ENCODE measurements at regions not wholly inside any gene's neighbourhood (a gene's known extent, or its start where the extent isn't known, plus 50 kb on each side); places are given as distances from the start of the nearest gene placed in this dataset.

- peaks cover 4% of the 10 kb centered on the region for H3K27me3 Mint-ChIP-seq
- Histone ChIP-seq H3K27ac (ENCODE audit: low read length in 2 of 2) (no peak overlapping the region), H3K4me3 (ENCODE audit: control extremely low read depth in 1 of 5, extremely low read depth in 1 of 5, insufficient read depth in 1 of 5, low read depth in 2 of 5, low read length in 4 of 5) (no peak overlapping the region), H3K9ac (ENCODE audit: low read length) (no peak overlapping the region), H3K4me2 (replicated peaks; ENCODE audit: low read depth, low read length, poor library complexity, severe bottlenecking) (no peak overlapping the region), H3K27me3 (replicated peaks in 1 of 4; ENCODE audit: control extremely low read depth in 1 of 4, control insufficient read depth in 3 of 4, insufficient read depth in 4 of 4, low read length in 3 of 4) (no peaks in the 10 kb centered on the region), H3K36me3 (replicated peaks in 1 of 2; ENCODE audit: control extremely low read depth in 1 of 2, control insufficient read depth in 1 of 2, extremely low read depth in 1 of 2, insufficient read depth in 2 of 2, low read length in 1 of 2) (no peaks in the 10 kb centered on the region), H2AFZ (ENCODE audit: insufficient read depth, low read depth, low read length, poor library complexity, severe bottlenecking) (no peak overlapping the region), H4K20me1 (ENCODE audit: control insufficient read depth, insufficient read depth, low read length, poor library complexity, severe bottlenecking) (no peaks in the 10 kb centered on the region), H3K9me3 (ENCODE audit: control extremely low read depth in 1 of 3, control insufficient read depth in 2 of 3, insufficient read depth in 1 of 3, low read length in 2 of 3) (no peaks in the 10 kb centered on the region), H3K4me1 (ENCODE audit: control insufficient read depth in 2 of 2, insufficient read depth in 2 of 2, low read length in 2 of 2) (no peaks in the 10 kb centered on the region), H3K79me2 (ENCODE audit: control insufficient read depth, insufficient read depth, low read length) (no peaks in the 10 kb centered on the region)
- no peaks in the 10 kb centered on the region for H3K9me3 Mint-ChIP-seq (ENCODE audit: insufficient read depth)
- H3K27ac Mint-ChIP-seq, result no peak overlapping the region
- ChIA-PET POLR2A (no interaction called here), CTCF (no interaction called here)
- no peaks in the 10 kb centered on the region for H3K4me1 Mint-ChIP-seq
- ATAC-seq (ENCODE audit: low read depth) (no peak), DNase-seq (no peak)
- intact Hi-C loops (cut with micrococcal nuclease), result no loop called here
- TF ChIP-seq CTCF (IDR thresholded peaks at IDR 0.05), result no peak
- no peak for TF ChIP-seq EZH2 (IDR thresholded peaks at IDR 0.05; ENCODE audit: borderline replicate concordance, insufficient read depth, low read depth, low read length, poor library complexity, severe bottlenecking)
- no CpG with 5 or more reads among the region's 5 CpGs for WGBS (ENCODE audit: insufficient coverage)
- H3K4me3 Mint-ChIP-seq, result no peak overlapping the region
These were observed 97.5 kb upstream of the GGTLC1 start for GRCh38 chr20:24086121-24086520.

GRCh38 chr20:24084281-24084680, 95.7 kb upstream of the GGTLC1 start:
- TF ChIP-seq EZH2 (IDR thresholded peaks at IDR 0.05; ENCODE audit: borderline replicate concordance, insufficient read depth, low read depth, low read length, poor library complexity, severe bottlenecking) (no peak), CTCF (IDR thresholded peaks at IDR 0.05) (no peak)
- CTCF ChIA-PET, result no interaction called here
- no peak overlapping the region for H3K4me2 ChIP-seq (replicated peaks; ENCODE audit: low read depth, low read length, poor library complexity, severe bottlenecking)
- no peaks in the 10 kb centered on the region for H4K20me1 ChIP-seq (ENCODE audit: control insufficient read depth, insufficient read depth, low read length, poor library complexity, severe bottlenecking)
- intact Hi-C loops (cut with micrococcal nuclease), result no loop called here
- no peaks in the 10 kb centered on the region for H3K27me3 ChIP-seq (replicated peaks in 1 of 4; ENCODE audit: control extremely low read depth in 1 of 4, control insufficient read depth in 3 of 4, insufficient read depth in 4 of 4, low read length in 3 of 4)
- Mint-ChIP-seq H3K27me3 (peaks cover under 1% of the 10 kb centered on the region), H3K4me1 (no peaks in the 10 kb centered on the region), H3K4me3 (no peak overlapping the region), H3K27ac (no peak overlapping the region), H3K9me3 (ENCODE audit: insufficient read depth) (no peaks in the 10 kb centered on the region)
- no peak overlapping the region for H3K9ac ChIP-seq (ENCODE audit: low read length)
- no peak overlapping the region for H2AFZ ChIP-seq (ENCODE audit: insufficient read depth, low read depth, low read length, poor library complexity, severe bottlenecking)
- ATAC-seq (ENCODE audit: low read depth) (no peak), DNase-seq (no peak)
- no peaks in the 10 kb centered on the region for H3K9me3 ChIP-seq (ENCODE audit: control extremely low read depth in 1 of 3, control insufficient read depth in 2 of 3, insufficient read depth in 1 of 3, low read length in 2 of 3)
- 71% methylated on average over 1 of the region's 3 CpGs for WGBS (ENCODE audit: insufficient coverage)
- H3K4me3 ChIP-seq (ENCODE audit: control extremely low read depth in 1 of 5, extremely low read depth in 1 of 5, insufficient read depth in 1 of 5, low read depth in 2 of 5, low read length in 4 of 5), result no peak overlapping the region
- no peaks in the 10 kb centered on the region for H3K36me3 ChIP-seq (replicated peaks in 1 of 2; ENCODE audit: control extremely low read depth in 1 of 2, control insufficient read depth in 1 of 2, extremely low read depth in 1 of 2, insufficient read depth in 2 of 2, low read length in 1 of 2)
- no peak overlapping the region for H3K27ac ChIP-seq (ENCODE audit: low read length in 2 of 2)
- no peaks in the 10 kb centered on the region for H3K79me2 ChIP-seq (ENCODE audit: control insufficient read depth, insufficient read depth, low read length)
- no peaks in the 10 kb centered on the region for H3K4me1 ChIP-seq (ENCODE audit: control insufficient read depth in 2 of 2, insufficient read depth in 2 of 2, low read length in 2 of 2)
- POLR2A ChIA-PET, result no interaction called here
